ENCODE measurements at regions not wholly inside any gene's neighbourhood (a gene's known extent, or its start where the extent isn't known, plus 50 kb on each side); places are given as distances from the start of the nearest gene placed in this dataset.

- TF ChIP-seq CTCF (IDR thresholded peaks at IDR 0.05) (no peak), ZFX (IDR thresholded peaks at IDR 0.05; ENCODE audit: borderline replicate concordance) (no peak)
Observed at GRCh38 chr2:11077411-11077810, 77.9 kb upstream of the SLC66A3 start.
